Caco-2 (cell line): ENCODE measurements at regions not wholly inside any gene's neighbourhood (a gene's known extent, or its start where the extent isn't known, plus 50 kb on each side); places are given as distances from the start of the nearest gene placed in this dataset.

ENCODE experiments used
- BruUV-seq: library from RNA; stranded (reverse); fragments of 400-500 nt; replicated peaks from 2 replicates; lab custom pipeline; 2021; lab: Mats Ljungman, UMichigan
- CTCF ChIA-PET: fragments of 300-600 bp; sonication (Branson Sonifier 250); formaldehyde crosslinking; loops from one replicate; lab custom pipeline; 2022; ENCODE audit warnings: antibody characterized with exemption; lab: Charles Lee
- POLR2A ChIA-PET: fragments of 300-600 bp; sonication (Branson Sonifier 250); formaldehyde crosslinking; loops from one replicate; lab custom pipeline; 2022; ENCODE audit warnings: antibody characterized with exemption; lab: Charles Lee
- DNase-seq, 2 experiments: peaks; one replicate each; pipeline versions ENCODE4 v3.0.0 to v3.0.0-alpha.2; 2020 to 2022
- H3K27me3 ChIP-seq: replicated peaks from 2 replicates; pipeline ENCODE4 v1.6.0; 2011; ENCODE audit warnings: low read length; ENCODE audit not compliant: control insufficient read depth, insufficient read depth
- H3K36me3 ChIP-seq: 2 replicates; pipeline ENCODE4 v1.5.1; 2011; ENCODE audit warnings: low read length; ENCODE audit not compliant: control insufficient read depth, insufficient read depth
- H3K4me1 ChIP-seq: fragments of 250-450 bp; sonication (Bioruptor Pico); 2 replicates; pipeline ENCODE4 v1.5.1; 2020; ENCODE audit warnings: mild to moderate bottlenecking
- H3K4me3 ChIP-seq: 2 replicates; pipeline ENCODE4 v1.5.1; 2011; ENCODE audit warnings: low read depth, mild to moderate bottlenecking, control low read depth, low read length
- H3K9me3 ChIP-seq: fragments of 250-450 bp; sonication (Bioruptor Pico); 2 replicates; pipeline ENCODE4 v1.5.1; 2020; ENCODE audit warnings: mild to moderate bottlenecking, moderate library complexity
- H3K27ac Mint-ChIP-seq: one replicate; pipeline ENCODE4 v1.8.0; 2022; ENCODE audit warnings: mixed read lengths; ENCODE audit not compliant: unreplicated experiment
- H3K27me3 Mint-ChIP-seq: one replicate; pipeline ENCODE4 v1.8.0; 2022; ENCODE audit warnings: mixed read lengths; ENCODE audit not compliant: insufficient read depth, unreplicated experiment
- H3K36me3 Mint-ChIP-seq: one replicate; pipeline ENCODE4 v1.8.0; 2022; ENCODE audit warnings: mild to moderate bottlenecking, mixed read lengths; ENCODE audit not compliant: insufficient read depth, unreplicated experiment
- H3K4me1 Mint-ChIP-seq: one replicate; pipeline ENCODE4 v1.8.0; 2022; ENCODE audit warnings: low read depth, mixed read lengths; ENCODE audit not compliant: unreplicated experiment
- H3K4me3 Mint-ChIP-seq: one replicate; pipeline ENCODE4 v1.8.0; 2022; ENCODE audit warnings: mild to moderate bottlenecking, moderate library complexity, mixed read lengths; ENCODE audit not compliant: unreplicated experiment
- H3K9me3 Mint-ChIP-seq: one replicate; pipeline ENCODE4 v1.8.0; 2022; ENCODE audit warnings: mixed read lengths; ENCODE audit not compliant: unreplicated experiment
- CTCF ChIP-seq, 2 experiments: fragments of 200-600 bp in 1 of 2; IDR thresholded peaks; 1 replicate in 1 of 2; 2 replicates in 1 of 2; pipeline versions ENCODE4 v1.5.1 to v1.8.0; 2011 to 2022; ENCODE audit warnings: antibody characterized with exemption in 1 of 2, control low read depth in 1 of 2, inconsistent platforms in 1 of 2, low read depth in 1 of 2, low read length in 1 of 2, mild to moderate bottlenecking in 1 of 2, moderate library complexity in 1 of 2; ENCODE audit not compliant: insufficient read depth in 1 of 2, severe bottlenecking in 1 of 2, unreplicated experiment in 1 of 2
- intact Hi-C: fragments of 100-400 bp; cut with micrococcal nuclease; formaldehyde crosslinking; loops from one replicate; pipeline ENCODE4 v1.10.0; 2022; ENCODE audit not compliant: unreplicated experiment

GRCh38 chr3:16090706-16091105 is 83.8 kb upstream of the GALNT15 start:
- no peak for TF ChIP-seq CTCF (IDR thresholded peaks at IDR 0.05; ENCODE audit: insufficient read depth in 1 of 2, low read depth in 1 of 2, low read length in 1 of 2, severe bottlenecking in 1 of 2, unreplicated experiment in 1 of 2)
- Mint-ChIP-seq H3K27me3 (no peaks in the 10 kb centered on the region), H3K27ac (no peak overlapping the region), H3K4me1 (peaks cover 7% of the 10 kb centered on the region), H3K36me3 (no peaks in the 10 kb centered on the region), H3K4me3 (no peak overlapping the region), H3K9me3 (no peaks in the 10 kb centered on the region)
- no peaks in the 10 kb centered on the region for H3K36me3 ChIP-seq
- ChIA-PET CTCF (no interaction called here), POLR2A (no interaction called here)
- no peak for DNase-seq
- H3K4me1 ChIP-seq: no peaks in the 10 kb centered on the region
- BruUV-seq: no TSS peak
- no peaks in the 10 kb centered on the region for H3K27me3 ChIP-seq
- no peak overlapping the region for H3K4me3 ChIP-seq
- no peaks in the 10 kb centered on the region for H3K9me3 ChIP-seq
- intact Hi-C loops: no loop called here

- Mint-ChIP-seq H3K4me1 (peaks cover 7% of the 10 kb centered on the region), H3K27ac (no peak overlapping the region), H3K4me3 (no peak overlapping the region), H3K36me3 (no peaks in the 10 kb centered on the region), H3K9me3 (no peaks in the 10 kb centered on the region), H3K27me3 (no peaks in the 10 kb centered on the region)
- Histone ChIP-seq H3K36me3 (no peaks in the 10 kb centered on the region), H3K27me3 (no peaks in the 10 kb centered on the region), H3K4me3 (no peak overlapping the region), H3K4me1 (no peaks in the 10 kb centered on the region), H3K9me3 (no peaks in the 10 kb centered on the region)
- no peak for TF ChIP-seq CTCF (IDR thresholded peaks at IDR 0.05; ENCODE audit: insufficient read depth in 1 of 2, low read depth in 1 of 2, low read length in 1 of 2, severe bottlenecking in 1 of 2, unreplicated experiment in 1 of 2)
- CTCF ChIA-PET: no interaction called here
- no TSS peak for BruUV-seq
- intact Hi-C loops: no loop called here
- POLR2A ChIA-PET: no interaction called here
- no peak for DNase-seq
Observed at GRCh38 chr3:16092923-16093322, 81.6 kb upstream of the GALNT15 start.

- peak; percentile 5 to 40 for DNase-seq
- intact Hi-C loops: no loop called here
- CTCF ChIA-PET: no interaction called here
Observed at GRCh38 chr3:16101295-16102186, 72.9 kb upstream of the GALNT15 start.

More at GRCh38 chr3:16101295-16102186, 72.9 kb upstream of the GALNT15 start:
- peaks cover 18% of the 10 kb centered on the region for H3K4me1 ChIP-seq
- TF ChIP-seq CTCF (IDR thresholded peaks at IDR 0.05; ENCODE audit: insufficient read depth in 1 of 2, low read depth in 1 of 2, low read length in 1 of 2, severe bottlenecking in 1 of 2, unreplicated experiment in 1 of 2): no peak
- Mint-ChIP-seq H3K4me1 (peaks cover 23% of the 10 kb centered on the region), H3K9me3 (peaks cover 45% of the 10 kb centered on the region), H3K36me3 (peaks cover 6% of the 10 kb centered on the region), H3K27ac (no peak overlapping the region), H3K4me3 (no peak overlapping the region), H3K27me3 (no peaks in the 10 kb centered on the region)
- no peaks in the 10 kb centered on the region for H3K36me3 ChIP-seq
- no TSS peak for BruUV-seq
- H3K9me3 ChIP-seq: no peaks in the 10 kb centered on the region; the same call in 1 of the 2 replicates
- no peak overlapping the region for H3K4me3 ChIP-seq
- H3K27me3 ChIP-seq: no peaks in the 10 kb centered on the region
- POLR2A ChIA-PET: no interaction called here
